GDM1 (cell line): ENCODE measurements at regions not wholly inside any gene's neighbourhood (a gene's known extent, or its start where the extent isn't known, plus 50 kb on each side); places are given as distances from the start of the nearest gene placed in this dataset.

Source experiments
- DNase-seq: peaks from one replicate; lab custom pipeline; 2025; lab: John Stamatoyannopoulos, UW

DNA sequence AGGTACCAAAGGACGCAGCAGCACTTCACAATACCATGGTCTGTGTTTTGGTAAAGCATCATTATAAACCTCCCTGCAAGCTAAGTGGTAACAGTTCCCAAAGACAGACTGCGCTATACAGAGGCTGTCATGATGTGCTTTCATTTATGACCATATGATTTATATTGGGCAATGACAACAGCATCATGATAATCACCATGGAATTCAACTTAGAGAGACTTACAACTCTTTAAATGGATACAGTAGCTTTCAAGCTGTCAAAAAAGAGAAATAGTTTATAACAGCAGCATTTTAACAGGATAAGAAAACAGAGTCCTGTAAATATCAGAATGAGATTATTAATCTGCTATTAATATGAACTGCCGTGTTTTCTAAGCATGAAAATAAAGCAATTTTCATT lies 341.7 kb downstream of the GPR37 start:
- DNase-seq, result no peak

DNA sequence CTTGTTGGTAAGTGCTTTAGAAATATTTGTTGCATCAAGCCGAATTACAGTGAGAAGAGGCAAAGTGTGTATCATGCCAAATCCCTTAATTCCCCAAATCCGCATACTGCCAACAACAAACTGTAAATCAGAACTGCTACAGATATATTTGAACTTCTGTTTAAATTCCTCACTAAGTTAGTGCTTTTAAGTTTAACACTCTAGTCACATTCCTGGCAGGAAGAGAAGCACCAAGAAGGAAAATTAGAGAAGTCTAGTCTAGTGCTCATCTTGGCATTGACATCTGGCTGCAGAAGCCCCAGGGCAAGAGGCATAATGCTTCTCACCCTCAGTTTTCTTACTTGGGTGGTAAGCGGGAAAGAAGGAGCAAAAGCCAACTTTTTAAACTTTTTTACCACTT lies 343.5 kb downstream of the GPR37 start:
- no peak for DNase-seq

GRCh38 chr7:124420367-124420766 lies 345.2 kb downstream of the GPR37 start:
- DNase-seq, result no peak

DNA sequence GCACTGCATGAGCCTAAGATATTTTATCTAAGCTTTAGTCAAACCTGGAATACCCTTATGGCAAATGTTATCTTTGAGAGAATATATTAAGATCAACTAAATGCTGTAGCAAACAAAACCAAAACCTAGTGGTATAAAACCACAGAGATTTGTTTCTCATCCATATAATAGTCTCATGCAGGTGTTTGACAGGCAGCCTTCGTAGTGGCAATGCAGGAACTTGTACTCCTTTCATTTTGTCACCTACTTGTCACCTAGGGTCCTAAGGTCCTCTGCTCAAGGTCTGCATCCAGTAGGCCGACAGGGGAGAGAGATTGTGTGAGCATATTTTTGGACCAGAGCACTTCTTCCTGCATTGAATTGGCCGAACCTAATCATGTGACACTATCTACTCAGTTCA lies 352.6 kb downstream of the GPR37 start:
- no peak for DNase-seq

DNA sequence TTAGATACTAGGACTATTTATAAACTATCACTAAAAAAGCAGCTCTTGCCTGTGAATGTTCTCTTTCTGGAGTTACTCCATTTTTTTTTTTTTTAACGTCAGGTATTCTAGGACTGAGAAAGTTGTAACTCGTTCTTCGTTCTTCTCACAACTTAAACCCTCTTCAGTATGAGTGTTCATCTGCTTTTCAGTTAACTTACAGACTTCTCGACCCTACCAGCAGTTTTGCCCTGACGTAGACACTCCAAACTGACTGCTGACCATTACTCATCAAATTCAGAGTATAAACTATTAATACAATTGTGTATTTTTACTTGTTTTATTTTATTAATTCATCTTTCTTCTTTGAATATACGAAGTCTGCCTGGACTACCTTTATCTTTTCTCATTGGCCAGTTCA lies 353.1 kb downstream of the GPR37 start:
- no peak for DNase-seq

DNA sequence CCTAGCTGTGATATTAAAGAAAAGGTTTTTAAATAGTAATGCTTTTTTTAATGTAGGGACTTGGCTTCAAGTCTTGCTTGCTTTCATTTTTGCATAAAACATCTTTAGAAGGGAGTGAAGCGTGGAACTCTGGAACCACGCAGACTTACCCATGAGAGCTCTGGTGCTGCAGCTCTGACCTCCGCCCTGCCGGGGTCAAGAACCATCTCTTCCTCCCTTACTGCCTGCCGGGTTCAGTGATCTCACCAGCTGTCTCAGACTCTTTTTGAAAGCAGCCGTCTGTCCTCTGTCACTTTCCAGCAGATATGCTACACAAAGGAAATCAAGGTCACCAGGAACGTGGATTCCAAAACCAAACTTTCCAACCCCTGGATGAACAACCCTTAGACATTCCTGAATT lies 353.8 kb downstream of the GPR37 start:
- no peak for DNase-seq

DNA sequence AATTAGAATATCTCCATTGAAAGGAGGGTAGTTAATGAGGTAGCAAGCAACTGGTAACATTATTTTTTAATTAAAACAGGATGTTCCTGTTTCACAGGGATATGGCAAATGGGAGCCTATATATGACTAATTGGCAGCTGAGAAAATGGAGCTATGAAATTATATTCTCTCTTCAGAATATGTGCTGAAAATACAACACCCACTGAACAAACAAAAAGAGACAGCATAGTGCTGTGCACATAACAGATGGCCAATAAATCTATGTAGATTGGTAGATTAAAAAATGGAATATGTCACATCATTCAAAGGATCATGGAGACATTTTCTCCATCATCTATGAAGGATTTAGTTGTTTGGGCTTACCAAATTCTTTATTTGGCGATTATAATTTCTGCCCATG lies 362.0 kb downstream of the GPR37 start:
- DNase-seq, result no peak

DNA sequence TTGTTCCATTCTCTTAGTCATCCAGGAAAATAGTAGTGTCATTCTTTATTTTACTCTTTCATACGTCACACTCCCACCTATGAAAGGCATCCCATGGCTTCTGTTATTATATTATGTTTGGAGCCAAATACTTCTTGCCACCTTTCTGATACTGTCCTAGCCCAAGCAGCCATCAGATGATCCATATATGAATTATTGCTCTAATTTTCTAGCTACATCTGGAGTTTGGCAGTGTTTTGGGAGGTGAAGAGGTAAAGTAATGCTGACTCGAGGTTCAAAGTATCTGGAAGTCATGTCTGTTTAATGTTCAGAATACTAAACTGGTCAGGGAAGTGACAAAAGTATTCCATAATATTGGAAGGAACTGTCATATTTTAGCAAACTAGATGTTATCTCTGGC lies 362.5 kb downstream of the GPR37 start:
- no peak for DNase-seq

DNA sequence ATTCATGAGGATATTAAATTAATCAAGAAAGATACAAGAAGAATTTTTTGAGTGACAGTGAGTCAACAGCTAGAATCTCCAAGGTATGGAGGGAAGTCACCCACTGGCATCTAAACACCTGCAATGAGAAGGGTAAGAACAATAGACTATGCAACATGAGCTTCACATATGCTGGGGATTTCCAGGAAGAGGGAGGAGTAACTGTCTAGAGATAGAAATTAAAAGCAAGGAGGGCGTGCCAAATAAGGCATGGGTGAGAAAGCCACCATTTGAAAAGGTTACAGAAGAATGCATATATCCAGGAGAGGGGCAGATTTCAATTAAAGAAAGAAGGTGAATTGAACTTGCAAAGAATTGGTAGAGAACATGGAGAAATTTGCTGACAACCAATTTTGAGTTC lies 365.7 kb downstream of the GPR37 start:
- DNase-seq, result no peak

- DNase-seq, result no peak
Measured at GRCh38 chr7:124398937-124399552, 366.2 kb upstream of the TMEM229A start.

GRCh38 chr7:124397134-124397533 lies 364.3 kb upstream of the TMEM229A start:
- no peak for DNase-seq

DNA sequence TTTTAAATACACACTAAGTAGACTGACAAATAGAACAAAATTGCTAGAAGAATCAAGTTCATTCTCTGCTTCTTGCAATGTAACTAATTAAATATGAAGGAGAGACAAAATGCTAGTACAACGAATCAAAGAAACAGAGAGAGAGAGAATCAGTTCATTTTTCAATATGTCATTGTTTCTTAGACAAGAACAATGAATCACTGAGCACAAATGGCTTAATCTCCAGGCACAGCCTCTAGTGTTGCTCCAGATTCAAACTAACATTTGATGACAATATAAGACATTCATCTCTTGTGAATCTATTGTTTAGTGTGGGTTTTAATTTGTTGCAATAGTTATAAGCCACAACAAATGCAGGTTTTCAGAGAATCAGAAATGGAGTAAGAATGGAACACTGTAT lies 357.4 kb upstream of the TMEM229A start:
- no peak for DNase-seq

DNA sequence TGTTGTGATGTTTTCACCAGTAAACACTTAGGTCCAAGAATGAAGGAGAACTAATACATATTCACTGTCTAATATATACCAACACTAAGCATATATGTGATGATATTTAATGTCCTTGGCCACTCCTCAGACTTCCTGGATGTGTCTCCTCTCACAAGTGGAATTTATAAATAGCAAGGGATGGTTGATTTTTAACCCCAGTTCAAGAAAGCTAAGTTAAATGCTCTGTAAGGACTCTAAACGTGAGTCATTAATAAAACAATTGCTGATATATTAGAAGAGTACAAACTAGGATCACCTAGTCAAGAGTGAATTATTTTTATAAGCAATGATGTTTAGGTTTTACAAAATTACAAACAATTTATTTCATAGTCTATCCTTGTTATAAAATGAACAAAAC lies 355.9 kb upstream of the TMEM229A start:
- no peak for DNase-seq

DNA sequence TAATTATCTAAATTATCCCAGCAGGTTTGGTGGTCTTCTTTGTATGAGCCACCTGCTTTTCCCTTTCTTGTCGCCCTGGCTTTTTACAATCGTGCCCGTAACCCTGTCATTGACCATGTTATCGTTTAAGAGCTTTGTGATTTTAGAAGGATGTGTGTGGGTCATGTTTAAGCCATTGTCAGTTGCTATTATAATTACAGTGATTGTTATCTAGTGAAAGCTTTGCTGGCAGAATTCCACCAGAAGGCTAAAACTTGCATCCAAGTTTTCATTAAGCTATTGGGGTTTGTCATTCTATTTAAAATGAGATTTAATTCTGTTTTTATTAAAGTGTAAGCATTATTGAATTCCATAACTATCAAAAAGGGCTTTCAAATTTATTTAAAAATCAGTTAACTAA lies 354.2 kb upstream of the TMEM229A start:
- no peak for DNase-seq

DNA sequence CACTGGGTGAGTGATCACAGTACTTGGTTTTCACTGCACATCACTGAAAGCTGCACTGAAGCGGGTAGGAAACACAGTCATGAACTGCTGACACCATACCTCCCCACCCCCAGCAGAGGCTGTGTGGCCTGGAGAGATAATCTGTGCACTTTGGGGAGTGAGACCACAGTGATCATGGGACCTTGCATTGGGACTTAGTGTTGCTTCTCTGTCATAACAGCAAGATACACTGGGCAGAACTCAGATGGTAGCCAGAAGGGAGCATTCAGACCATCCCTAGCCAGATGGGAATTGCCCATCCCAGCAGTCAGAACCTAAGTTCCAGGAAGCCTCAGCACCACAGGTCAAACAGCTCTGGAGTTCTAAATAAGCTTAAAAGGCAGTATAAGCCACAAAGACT lies 346.4 kb upstream of the TMEM229A start:
- DNase-seq, result no peak

- DNase-seq, result no peak
Measured at GRCh38 chr7:124376111-124376510, 343.2 kb upstream of the TMEM229A start.

DNA sequence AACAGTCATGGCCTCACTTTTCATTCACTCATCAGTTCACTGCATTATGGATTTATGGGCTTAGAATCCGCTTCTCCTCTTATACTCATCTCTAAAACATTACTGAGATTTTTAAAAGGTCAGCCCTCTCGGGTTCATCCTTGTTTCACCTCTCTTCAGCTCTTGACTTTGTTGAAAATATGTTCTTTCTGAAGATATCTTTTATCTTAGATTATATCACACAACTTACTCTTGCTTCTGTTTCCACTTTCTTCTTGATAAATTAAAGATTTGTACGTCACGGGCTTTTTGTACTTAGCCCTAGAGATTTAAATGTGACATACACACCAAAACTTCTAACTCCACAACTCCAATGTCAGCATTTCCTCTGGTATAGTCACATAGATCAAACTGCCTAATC lies 342.5 kb upstream of the TMEM229A start:
- DNase-seq, result no peak

- no peak for DNase-seq
Measured at GRCh38 chr7:124369310-124369709, 336.4 kb upstream of the TMEM229A start.

- DNase-seq, result no peak
Measured at GRCh38 chr7:124366118-124366517, 333.3 kb upstream of the TMEM229A start.

GRCh38 chr7:124364283-124364682 lies 331.4 kb upstream of the TMEM229A start:
- no peak for DNase-seq

DNA sequence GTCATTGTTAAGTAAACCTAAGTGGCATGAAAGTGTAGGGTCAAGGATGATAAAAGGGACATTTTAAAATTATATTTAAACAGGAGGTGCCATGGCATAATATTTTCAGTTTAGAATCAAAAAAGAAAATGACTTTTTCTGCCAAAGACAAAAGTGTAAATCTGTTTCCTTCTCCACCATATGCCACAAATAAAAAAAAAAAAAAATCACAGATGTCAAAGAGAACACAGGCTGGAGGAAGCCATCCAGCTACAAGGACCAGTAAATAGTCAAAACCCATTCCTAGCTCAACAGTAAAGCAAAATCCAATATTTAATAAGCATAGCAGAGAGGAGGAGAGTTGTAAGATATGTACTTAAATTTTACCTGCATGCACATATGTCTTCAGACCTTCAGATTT lies 321.3 kb upstream of the TMEM229A start:
- DNase-seq, result no peak

DNA sequence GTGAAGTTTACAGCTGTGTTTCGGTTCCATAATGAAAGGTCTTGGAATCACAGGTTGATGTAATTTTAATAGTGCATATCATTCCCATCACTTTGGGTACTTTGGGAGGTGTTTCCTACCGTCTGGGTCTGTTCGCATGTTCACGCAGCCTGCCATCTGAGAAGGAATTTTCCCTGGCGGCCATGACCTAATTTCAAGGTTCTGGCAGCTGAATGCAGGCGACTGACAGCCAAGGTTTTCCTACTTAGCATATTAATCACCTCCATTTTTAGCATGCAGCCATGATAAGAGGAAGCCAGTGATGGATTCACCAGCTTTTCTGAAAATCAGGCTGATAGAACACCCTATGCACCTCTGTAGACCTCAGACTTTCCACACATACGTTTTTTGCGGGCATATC lies 319.1 kb upstream of the TMEM229A start:
- DNase-seq, result no peak

- no peak for DNase-seq
Measured at GRCh38 chr7:124349443-124349842, 316.6 kb upstream of the TMEM229A start.

GRCh38 chr7:124338861-124339260 lies 306.0 kb upstream of the TMEM229A start:
- no peak for DNase-seq
